Suprapubic skin (tissue), 4 donors: ENCODE measurements at regions not wholly inside any gene's neighbourhood (a gene's known extent, or its start where the extent isn't known, plus 50 kb on each side); places are given as distances from the start of the nearest gene placed in this dataset.

Experiments
- DNase-seq, 2 donors: peaks; one replicate each; pipeline ENCODE4 v3.0.0-alpha.2; 2019; ENCODE audit warnings: low spot score in 2 of 2
- H3K27ac ChIP-seq: fragments of 200-600 bp; sonication (generic); one replicate; pipeline ENCODE4 v1.5.1; 2019
- H3K27me3 ChIP-seq: fragments of 200-600 bp; sonication (generic); one replicate; pipeline ENCODE4 v1.5.1; 2019
- H3K36me3 ChIP-seq: fragments of 200-600 bp; sonication (generic); one replicate; pipeline ENCODE4 v1.5.1; 2019
- H3K4me1 ChIP-seq: fragments of 200-600 bp; sonication (generic); one replicate; pipeline ENCODE4 v1.5.1; 2019
- H3K4me3 ChIP-seq: fragments of 200-600 bp; sonication (generic); one replicate; pipeline ENCODE4 v1.5.1; 2019; ENCODE audit warnings: mild to moderate bottlenecking
- H3K9me3 ChIP-seq: fragments of 200-600 bp; sonication (generic); one replicate; pipeline ENCODE4 v1.5.1; 2019
- CTCF ChIP-seq, 2 donors: fragments of 200-600 bp in 1 of 2; fragments of 450-650 bp in 1 of 2; sonication (generic) in 1 of 2; IDR thresholded peaks; one replicate each; pipeline ENCODE4 v1.5.1; 2016 to 2019; ENCODE audit warnings: antibody characterized with exemption in 2 of 2, mild to moderate bottlenecking in 1 of 2, moderate library complexity in 1 of 2
- EP300 ChIP-seq: sonication (generic); formaldehyde crosslinking; IDR thresholded peaks from one replicate; pipeline ENCODE4 v1.6.1; 2017; ENCODE audit warnings: antibody characterized with exemption
- POLR2A ChIP-seq, 2 donors: fragments of 450-650 bp; IDR thresholded peaks; one replicate each; pipeline ENCODE4 v1.6.1; 2017; ENCODE audit warnings: antibody characterized with exemption in 2 of 2, mild to moderate bottlenecking in 2 of 2, moderate library complexity in 2 of 2
- POLR2AphosphoS5 ChIP-seq, 3 donors: sonication (generic); formaldehyde crosslinking; IDR thresholded peaks; one replicate each; pipeline ENCODE4 v1.6.1; 2017; ENCODE audit warnings: antibody characterized with exemption in 3 of 3
- WGBS: methylation state at CpG from one replicate; pipeline ENCODE4 v1.1.5; 2018; 5-methylcytosine and 5-hydroxymethylcytosine counted together

- DNase-seq = no peak
- Histone ChIP-seq H3K9me3 (no peaks in the 10 kb centered on the region), H3K27me3 (no peaks in the 10 kb centered on the region), H3K4me3 (no peak overlapping the region), H3K36me3 (no peaks in the 10 kb centered on the region), H3K27ac (no peak overlapping the region), H3K4me1 (no peaks in the 10 kb centered on the region)
- 72% methylated on average over 1 of the region's 1 CpG for WGBS
- peak in 1 of 2 donors; percentile 24 for TF ChIP-seq CTCF (IDR thresholded peaks at IDR 0.05)
- no peak for TF ChIP-seq POLR2AphosphoS5 (IDR thresholded peaks at IDR 0.05)
- TF ChIP-seq POLR2A (IDR thresholded peaks at IDR 0.05) = no peak
Measured at GRCh38 chr14:26163761-26164160, 434.1 kb downstream of the NOVA1 start.

GRCh38 chr14:26157517-26157916 is 440.3 kb downstream of the NOVA1 start:
- Histone ChIP-seq H3K4me3 (no peak overlapping the region), H3K36me3 (no peaks in the 10 kb centered on the region), H3K9me3 (peaks cover 4% of the 10 kb centered on the region), H3K27me3 (no peaks in the 10 kb centered on the region), H3K27ac (no peak overlapping the region), H3K4me1 (no peaks in the 10 kb centered on the region)
- WGBS = 81% methylated on average over 1 of the region's 1 CpG
- no peak for DNase-seq
- TF ChIP-seq CTCF (IDR thresholded peaks at IDR 0.05) = no peak
- TF ChIP-seq POLR2AphosphoS5 (IDR thresholded peaks at IDR 0.05) = no peak
- no peak for TF ChIP-seq POLR2A (IDR thresholded peaks at IDR 0.05)
- TF ChIP-seq EP300 = no peak

- Histone ChIP-seq H3K36me3 (no peaks in the 10 kb centered on the region), H3K27ac (no peak overlapping the region), H3K4me1 (no peaks in the 10 kb centered on the region), H3K9me3 (no peaks in the 10 kb centered on the region), H3K27me3 (no peaks in the 10 kb centered on the region), H3K4me3 (no peak overlapping the region)
- 42% methylated on average over 2 of the region's 2 CpGs for WGBS
- no peak for DNase-seq
- TF ChIP-seq CTCF (IDR thresholded peaks at IDR 0.05) = no peak
- no peak for TF ChIP-seq POLR2AphosphoS5 (IDR thresholded peaks at IDR 0.05)
- TF ChIP-seq POLR2A (IDR thresholded peaks at IDR 0.05) = no peak
- TF ChIP-seq EP300 = no peak
Measured at GRCh38 chr14:26143057-26143456, 454.8 kb downstream of the NOVA1 start.

- no peak for DNase-seq
- TF ChIP-seq EP300 = no peak
- no peak for TF ChIP-seq POLR2AphosphoS5 (IDR thresholded peaks at IDR 0.05)
- no peak for TF ChIP-seq POLR2A (IDR thresholded peaks at IDR 0.05)
- TF ChIP-seq CTCF (IDR thresholded peaks at IDR 0.05) = no peak
- Histone ChIP-seq H3K27ac (no peak overlapping the region), H3K4me1 (no peaks in the 10 kb centered on the region), H3K27me3 (no peaks in the 10 kb centered on the region), H3K36me3 (no peaks in the 10 kb centered on the region), H3K4me3 (no peak overlapping the region), H3K9me3 (no peaks in the 10 kb centered on the region)
- 55% methylated on average over 2 of the region's 2 CpGs for WGBS
Measured at GRCh38 chr14:26138764-26139445, 458.9 kb downstream of the NOVA1 start.

GRCh38 chr14:26137161-26137560 is 460.7 kb downstream of the NOVA1 start:
- Histone ChIP-seq H3K9me3 (no peaks in the 10 kb centered on the region), H3K4me3 (no peak overlapping the region), H3K36me3 (no peaks in the 10 kb centered on the region), H3K27me3 (no peaks in the 10 kb centered on the region), H3K4me1 (no peaks in the 10 kb centered on the region), H3K27ac (no peak overlapping the region)
- no peak for DNase-seq
- no peak for TF ChIP-seq CTCF (IDR thresholded peaks at IDR 0.05)
- TF ChIP-seq EP300 = no peak
- TF ChIP-seq POLR2AphosphoS5 (IDR thresholded peaks at IDR 0.05) = no peak
- no peak for TF ChIP-seq POLR2A (IDR thresholded peaks at IDR 0.05)
- 70% methylated on average over 1 of the region's 1 CpG for WGBS
